GM12872 (cell line): ENCODE measurements at regions not wholly inside any gene's neighbourhood (a gene's known extent, or its start where the extent isn't known, plus 50 kb on each side); places are given as distances from the start of the nearest gene placed in this dataset.

Experiments
- TF ChIP-seq, protein P1 (sequence below): IDR thresholded peaks from 3 replicates; pipeline ENCODE4 v1.5.1; 2011; ENCODE audit warnings: low read depth, mild to moderate bottlenecking, low read length, moderate library complexity; ENCODE audit not compliant: insufficient read depth

DNA sequence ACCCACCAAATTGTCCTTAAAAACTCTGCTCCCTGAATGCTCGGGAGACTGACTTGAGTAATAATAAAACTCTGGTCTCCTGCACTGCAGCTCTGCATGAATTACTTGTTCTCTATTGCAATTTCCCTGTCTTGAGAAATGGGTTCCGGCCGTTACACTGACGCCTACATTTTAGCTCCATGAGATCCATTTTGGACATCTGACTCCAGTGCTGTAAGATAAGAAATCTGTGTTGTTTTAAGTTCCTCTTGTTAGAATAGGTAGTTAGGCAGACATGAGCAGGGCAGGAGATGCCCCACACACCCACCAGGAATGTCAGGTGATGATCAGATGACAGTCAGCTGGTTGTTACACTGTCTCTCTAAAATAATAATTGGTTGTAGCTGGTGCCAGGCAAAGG lies 125.8 kb upstream of the SHB start:
- TF ChIP-seq, protein P1, sequence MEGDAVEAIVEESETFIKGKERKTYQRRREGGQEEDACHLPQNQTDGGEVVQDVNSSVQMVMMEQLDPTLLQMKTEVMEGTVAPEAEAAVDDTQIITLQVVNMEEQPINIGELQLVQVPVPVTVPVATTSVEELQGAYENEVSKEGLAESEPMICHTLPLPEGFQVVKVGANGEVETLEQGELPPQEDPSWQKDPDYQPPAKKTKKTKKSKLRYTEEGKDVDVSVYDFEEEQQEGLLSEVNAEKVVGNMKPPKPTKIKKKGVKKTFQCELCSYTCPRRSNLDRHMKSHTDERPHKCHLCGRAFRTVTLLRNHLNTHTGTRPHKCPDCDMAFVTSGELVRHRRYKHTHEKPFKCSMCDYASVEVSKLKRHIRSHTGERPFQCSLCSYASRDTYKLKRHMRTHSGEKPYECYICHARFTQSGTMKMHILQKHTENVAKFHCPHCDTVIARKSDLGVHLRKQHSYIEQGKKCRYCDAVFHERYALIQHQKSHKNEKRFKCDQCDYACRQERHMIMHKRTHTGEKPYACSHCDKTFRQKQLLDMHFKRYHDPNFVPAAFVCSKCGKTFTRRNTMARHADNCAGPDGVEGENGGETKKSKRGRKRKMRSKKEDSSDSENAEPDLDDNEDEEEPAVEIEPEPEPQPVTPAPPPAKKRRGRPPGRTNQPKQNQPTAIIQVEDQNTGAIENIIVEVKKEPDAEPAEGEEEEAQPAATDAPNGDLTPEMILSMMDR, result no peak

DNA sequence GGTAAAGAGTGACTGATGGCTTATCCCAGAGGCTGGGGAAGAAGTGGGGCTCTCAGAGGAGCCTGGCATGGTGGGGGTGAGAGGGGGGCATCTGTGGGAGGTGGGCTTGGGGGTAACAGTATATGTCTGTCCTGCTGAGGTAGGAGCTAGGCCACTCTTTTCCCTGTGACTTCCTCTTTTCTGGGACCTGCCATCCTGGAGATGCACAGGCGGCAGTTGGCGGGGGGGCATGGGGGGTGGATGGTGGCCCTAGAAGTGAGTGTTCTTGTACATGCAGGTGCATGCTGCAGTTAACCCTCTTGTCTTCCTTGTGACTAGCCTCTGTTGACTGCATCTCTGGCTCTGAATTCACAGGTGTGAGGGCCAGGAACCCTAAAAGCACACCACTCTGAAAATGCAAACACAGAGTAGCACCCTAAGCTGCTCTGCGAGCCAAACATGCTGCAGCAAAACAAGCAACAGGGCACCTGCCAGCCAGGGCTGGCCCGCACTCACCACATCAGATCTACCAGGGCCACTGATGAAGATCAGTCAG lies 123.8 kb upstream of the SHB start:
- TF ChIP-seq, protein P1, result no peak

- TF ChIP-seq, protein P1, result no peak
Measured at GRCh38 chr9:38186404-38187115, 117.5 kb upstream of the SHB start.

DNA sequence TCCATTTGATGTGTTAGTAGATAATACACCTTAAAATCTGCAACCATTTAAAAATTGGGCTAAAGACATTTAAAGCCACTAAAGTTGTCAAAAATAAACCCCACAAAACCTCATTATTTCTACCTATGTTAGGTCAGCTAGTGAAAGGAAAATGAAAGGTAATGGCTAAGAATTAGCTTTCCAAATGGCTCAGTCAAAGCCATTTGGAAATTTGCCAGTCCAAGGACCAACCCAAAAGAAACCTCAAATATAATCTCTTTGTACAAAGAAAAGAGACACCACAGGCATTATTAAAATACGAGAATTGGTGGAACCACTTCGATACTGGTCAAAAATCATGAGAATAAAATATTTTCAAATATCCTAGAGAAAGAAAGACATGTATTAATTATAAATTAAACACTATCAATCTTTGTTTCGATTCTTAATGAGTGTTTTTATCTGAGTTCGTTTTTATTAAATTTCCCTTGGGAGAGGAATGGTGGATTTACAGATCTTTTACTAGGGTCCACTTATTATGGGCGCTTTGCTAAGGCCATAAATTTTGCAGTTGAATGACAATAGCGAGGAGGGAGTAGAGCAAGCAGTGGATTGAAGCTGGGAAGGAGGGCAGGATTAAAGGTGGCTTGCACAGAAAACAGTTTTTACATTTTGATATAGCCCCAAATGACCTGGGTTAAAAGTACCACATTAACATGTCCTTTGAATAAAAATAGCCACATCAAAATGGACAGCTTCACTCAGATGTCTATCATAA lies 116.8 kb upstream of the SHB start:
- TF ChIP-seq, protein P1, result no peak

- TF ChIP-seq, protein P1, result no peak
Measured at GRCh38 chr9:38183994-38184568, 115.1 kb upstream of the SHB start.

DNA sequence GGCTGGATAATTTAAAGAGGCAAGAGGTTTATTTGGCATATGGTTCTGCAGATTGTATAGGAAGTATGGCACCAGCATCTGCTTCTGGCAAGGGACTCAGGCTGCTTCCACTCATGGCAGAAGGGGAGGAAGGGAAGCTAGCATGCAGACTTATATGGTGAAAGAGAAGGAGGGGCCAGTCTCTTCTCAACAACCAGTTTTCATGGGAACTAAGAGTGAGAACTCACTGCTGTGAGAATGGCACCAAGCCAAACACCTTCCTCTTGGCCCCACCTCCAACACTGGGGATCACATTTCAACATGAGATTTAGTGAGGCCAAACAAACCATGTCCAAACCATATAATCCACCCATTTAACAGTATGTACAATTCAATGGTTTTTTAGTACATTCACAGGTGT lies 113.3 kb upstream of the SHB start:
- TF ChIP-seq, protein P1, result no peak

DNA sequence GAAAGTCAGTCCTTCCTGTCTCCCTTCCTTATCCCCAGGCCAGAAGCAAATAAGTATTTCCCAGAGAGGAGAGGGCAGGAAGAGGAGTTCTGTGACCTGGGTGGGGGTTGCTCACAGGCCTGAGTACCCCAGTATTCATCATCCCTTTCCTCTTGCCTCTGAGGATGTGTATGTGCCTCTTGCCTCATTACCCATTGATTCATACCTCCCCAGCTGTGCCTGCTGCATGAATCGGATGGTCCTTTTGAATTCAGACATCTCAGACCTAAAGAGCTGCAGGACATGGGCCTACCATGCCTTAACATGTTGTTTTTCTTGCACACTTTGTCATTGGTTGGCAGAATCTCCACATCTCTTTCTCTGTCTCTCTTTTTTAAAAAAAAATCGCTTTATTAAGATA lies 112.8 kb upstream of the SHB start:
- TF ChIP-seq, protein P1, result no peak
